Globus pallidus (tissue), 1 donor: ENCODE measurements at regions not wholly inside any gene's neighbourhood (a gene's known extent, or its start where the extent isn't known, plus 50 kb on each side); places are given as distances from the start of the nearest gene placed in this dataset.

Experiments
- DNase-seq: peaks from one replicate; pipeline ENCODE4 v3.0.0-alpha.2; 2015; ENCODE audit warnings: low spot score

GRCh38 chr5:173719731-173720082 lies 103.3 kb upstream of the BOD1 start:
- DNase-seq, result no peak

DNA sequence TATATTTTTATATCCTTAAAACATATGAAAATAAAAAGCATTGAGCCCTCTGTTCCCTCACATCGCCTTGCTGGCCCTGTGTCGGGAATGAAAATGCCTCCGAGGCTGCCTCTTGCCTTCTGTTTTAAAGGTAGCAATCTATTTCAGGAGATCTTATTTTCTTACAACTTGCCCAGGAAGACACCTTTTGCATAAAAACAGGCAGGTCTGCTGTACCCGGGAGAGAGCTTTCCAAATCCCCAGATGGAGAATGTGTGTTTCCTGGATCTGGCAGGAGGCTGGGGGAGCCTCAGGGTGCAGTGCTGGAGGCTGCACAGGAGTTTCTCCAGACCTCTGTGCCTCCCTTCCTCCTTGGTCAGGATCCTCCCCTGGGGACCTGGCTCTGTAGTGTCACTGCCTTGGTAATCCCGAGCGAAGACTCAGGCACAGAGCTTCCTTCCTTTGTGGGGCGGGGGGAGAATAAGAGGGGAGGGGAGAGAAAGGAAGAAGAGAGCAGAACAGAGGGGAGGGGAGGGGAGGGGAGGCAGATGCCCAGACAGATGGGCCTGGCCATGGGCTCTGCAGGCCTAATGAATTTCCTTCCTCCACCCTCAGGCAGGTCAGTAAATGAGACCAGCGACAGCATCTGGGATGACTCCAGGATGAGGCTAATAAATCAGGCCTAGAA lies 104.0 kb upstream of the BOD1 start:
- no peak for DNase-seq

DNA sequence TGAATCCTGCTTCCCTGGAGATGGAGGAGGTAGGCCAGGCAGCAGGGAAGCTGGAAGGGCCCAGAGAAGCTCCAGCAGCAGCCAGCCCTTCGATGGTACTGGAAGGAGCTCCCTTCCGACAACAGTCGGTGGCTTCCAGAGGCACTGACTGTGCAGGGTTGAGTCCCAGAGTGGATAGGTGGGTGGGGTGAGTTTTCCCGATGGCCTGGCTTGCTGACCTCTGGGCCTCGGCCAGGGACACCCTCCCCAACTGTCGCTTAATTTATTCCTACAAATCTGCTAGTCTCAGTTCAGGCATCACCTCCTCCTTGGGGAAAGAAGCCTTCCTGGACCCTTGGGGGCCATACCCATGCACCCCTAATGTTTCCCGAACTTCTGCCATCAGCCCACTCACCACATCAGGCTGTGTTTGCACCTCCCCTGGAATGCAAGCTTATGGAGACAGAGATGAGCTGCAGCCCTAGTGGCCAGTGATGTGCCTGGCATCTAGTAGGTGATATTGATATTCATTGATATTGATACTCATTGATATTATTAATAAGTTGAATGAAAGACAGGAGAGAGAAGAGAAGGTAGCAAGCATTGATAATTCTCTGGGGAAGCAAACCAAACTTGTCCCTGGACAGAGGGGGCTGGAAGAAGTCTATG lies 104.6 kb upstream of the BOD1 start:
- no peak for DNase-seq

DNA sequence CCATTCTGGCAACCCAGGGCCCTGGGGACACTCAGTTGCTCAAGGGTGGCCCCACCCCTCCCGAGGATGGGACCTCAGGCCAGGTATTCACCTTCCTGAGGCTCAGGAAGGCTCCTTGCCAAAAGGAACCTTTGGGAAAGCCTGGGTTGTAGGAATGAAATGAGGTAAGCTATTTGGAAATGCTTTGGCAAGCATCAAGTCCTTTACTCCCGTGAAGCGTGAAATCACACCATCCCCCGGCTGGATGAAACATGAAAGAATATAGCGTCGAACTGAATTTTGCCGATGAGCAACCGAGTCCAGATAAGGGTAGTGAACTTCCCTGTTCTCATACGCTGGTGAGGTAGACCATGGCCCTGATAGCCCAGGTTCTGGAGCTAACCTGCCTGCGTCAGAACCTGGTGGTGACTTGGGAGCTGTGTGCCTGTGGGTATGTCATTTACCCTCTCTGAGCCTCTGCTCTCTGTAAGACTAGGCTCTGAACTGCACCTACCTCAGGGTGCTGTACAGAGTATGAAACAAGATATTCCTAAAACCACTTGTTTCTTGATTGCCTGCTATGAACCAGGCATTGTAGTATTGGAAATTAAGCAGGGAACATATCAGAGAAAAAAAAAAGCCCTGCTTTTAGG lies 105.3 kb upstream of the BOD1 start:
- no peak for DNase-seq

DNA sequence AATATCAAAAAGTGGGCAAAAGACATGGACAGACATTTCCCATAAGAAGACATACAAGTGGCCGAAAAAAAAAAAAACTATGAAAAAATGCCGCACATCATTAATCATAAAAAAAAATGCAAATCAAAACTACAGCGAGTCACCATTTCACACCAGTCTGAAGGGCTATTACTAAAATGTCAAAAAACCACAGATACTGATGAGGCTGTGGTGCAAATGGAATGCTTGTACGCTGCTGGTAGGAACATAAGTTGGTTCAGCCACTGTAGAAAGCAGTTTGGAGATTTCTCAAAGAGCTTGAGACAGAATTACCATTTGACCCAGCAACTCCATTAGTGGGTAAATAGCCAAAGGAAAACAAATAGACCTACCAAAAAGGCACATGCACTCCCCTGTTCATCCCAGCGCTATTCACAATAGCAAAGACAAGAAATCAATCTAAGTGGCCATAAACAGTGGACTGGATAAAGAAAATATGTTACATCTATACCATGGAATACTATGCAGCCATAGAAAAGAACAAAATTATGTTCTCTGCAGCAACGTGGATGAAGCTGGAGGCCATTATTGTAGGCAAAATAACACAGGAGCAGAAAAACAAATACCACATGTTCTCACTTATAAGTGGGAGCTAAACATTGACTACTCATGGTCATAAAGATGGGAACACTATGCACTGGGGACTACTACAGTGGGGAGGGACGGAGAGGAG lies 110.6 kb upstream of the BOD1 start:
- no peak for DNase-seq

GRCh38 chr5:173727839-173728778 lies 111.7 kb upstream of the BOD1 start:
- no peak for DNase-seq

DNA sequence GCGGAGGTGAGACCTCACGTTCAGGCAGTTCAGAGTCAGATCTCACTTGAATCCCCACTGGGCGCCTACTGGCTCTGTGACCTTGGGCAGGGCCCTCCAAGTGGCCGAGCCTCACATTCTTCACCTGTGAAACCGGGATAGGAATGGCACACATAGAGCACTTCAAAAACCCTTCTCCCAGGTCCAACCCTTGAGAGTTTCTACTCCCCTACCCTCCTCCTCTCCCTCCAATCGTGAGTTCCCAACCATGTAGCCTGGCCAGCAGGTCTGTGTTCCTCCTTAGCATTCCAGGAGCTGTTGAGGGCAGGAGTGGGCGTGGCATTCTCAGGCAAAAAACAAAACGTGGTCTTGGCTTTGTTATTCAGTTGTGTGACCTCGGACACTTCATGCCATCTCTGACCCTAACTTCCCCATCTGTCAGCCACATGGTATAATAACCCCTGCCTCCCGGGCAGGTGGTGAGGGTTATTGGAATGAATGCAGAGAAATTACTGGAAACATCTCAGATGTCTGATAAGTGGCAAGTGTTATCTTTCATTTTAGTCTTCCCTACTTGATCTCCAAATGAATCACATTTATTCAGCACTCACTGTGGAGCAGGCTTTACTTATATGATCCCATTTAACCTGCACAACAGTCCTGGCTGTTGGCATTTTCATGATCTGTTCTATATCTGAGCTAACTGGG lies 112.8 kb upstream of the BOD1 start:
- no peak for DNase-seq

GRCh38 chr5:173730632-173731298 lies 114.3 kb upstream of the BOD1 start:
- DNase-seq, result no peak

GRCh38 chr5:173733021-173733420 lies 116.6 kb upstream of the BOD1 start:
- no peak for DNase-seq

GRCh38 chr5:173733425-173733824 lies 117.0 kb upstream of the BOD1 start:
- no peak for DNase-seq

- DNase-seq, result no peak
Measured at GRCh38 chr5:173733831-173734501, 117.5 kb upstream of the BOD1 start.

DNA sequence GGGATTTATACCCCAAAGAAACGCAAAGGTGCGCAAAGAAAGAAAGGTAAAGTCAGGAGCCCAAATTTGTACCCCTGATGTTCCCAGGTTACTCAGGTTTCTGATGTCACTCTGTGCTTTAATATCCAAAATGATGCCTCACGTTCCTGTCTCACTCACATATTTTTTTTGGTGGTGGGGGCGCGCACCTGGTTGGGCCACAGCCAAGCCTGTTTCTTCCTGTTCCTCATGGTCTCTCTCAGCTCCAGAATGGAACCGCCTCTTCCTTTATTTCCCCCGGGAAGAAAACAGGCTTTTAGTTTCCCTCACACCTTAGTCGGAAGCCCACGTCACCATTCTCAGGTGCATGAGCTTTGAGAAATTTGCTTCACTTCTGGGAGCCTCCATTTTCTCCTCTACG lies 118.3 kb upstream of the BOD1 start:
- no peak for DNase-seq

DNA sequence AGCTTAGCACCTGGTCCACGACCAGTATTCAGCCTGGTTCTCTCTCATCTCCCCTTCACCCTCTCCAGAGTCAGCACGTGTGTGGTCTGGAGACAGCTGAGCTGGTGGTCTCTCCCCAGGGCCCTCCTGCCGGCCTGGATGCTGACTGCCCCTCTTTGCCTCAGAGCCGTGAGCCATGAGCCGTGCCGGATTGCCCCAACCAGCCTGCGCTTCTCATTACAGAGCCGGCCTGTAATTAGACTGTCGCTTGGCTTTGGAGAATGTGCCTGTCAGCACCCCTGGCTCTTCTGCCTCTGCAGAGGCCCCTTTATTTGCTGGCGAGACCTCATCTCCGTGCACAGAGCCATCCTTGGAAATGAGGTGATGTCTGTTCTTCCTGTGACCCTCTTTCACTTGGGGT lies 118.7 kb upstream of the BOD1 start:
- no peak for DNase-seq

DNA sequence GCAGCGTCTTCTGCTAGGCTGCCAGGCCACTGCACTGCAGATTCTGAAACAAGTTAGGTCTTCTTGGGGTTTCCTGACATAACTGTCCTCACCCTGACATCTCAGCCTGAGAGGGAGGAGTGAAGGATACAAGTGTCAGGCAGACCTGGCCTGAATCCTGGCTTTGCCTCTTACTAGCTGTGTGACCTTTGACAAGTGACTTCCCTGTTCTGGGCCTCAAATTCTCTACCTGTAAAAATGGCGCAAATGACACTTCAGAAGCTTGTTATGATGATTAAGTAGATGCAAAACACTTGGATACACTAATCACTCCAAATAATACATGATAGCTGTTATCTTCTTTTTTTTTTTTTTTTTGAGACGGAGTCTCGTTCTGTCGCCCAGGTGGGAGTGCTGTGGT lies 119.2 kb upstream of the BOD1 start:
- DNase-seq, result no peak

DNA sequence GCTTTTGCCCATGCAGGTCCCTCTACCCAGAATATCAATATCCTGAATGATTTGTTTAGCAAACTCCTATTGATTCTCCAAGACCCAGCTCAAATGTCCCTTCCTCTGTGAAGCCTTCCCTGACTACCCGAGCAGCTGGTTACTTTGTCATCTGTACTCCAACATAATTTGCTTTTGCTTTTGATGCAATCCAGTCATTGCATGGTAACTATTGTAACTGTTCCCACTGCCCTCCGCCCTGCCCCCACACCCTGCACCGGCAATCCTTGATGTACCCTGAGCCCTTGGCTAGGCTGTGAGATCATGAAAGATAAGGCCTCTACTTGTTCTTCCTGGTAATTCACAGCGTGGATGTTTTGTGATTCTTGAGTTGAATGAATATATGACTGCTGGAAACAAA lies 119.9 kb upstream of the BOD1 start:
- DNase-seq, result no peak

DNA sequence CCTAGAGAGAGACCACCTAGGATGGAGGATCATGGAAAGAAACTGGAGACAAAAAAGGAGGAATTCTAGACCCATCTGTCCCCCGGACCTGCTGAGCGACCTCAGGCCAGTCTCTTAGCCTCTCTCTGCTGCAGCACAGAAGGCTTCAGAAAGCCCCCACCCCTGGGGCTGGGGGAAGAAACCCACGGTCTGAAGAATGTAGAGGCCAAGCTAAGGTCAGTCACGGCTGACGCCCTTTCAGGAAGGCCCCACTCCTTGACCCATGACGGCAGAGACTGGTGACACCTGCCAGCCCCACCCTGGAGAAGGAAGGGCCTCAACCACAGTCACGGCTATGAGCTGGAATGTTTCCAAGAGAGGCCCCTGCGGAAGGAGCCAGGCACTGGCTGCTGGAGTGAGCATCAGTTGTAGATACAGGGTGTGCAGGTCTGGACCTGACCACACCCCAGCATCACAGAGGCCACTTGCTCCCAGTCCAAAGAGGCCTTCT lies 120.5 kb upstream of the BOD1 start:
- no peak for DNase-seq

DNA sequence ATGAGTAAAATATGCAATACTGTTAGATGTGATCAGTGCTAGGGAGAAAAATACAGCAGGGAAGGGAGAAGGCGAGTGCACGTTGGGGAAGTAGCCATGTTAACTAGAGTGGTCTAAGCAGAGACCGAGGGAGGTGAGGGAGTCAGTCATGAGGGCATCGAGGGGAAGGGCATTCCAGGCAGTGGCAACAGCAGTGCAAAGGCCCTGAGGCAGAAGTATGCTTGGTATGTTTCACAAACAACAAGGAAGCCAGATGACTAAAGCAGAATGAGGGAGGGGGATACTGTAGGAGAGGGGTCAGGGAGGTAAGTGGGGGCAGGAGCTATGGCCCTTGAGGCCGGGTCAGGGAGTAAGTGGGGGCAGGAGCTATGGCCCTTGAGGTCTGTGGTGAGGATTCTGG lies 123.3 kb upstream of the BOD1 start:
- no peak for DNase-seq

DNA sequence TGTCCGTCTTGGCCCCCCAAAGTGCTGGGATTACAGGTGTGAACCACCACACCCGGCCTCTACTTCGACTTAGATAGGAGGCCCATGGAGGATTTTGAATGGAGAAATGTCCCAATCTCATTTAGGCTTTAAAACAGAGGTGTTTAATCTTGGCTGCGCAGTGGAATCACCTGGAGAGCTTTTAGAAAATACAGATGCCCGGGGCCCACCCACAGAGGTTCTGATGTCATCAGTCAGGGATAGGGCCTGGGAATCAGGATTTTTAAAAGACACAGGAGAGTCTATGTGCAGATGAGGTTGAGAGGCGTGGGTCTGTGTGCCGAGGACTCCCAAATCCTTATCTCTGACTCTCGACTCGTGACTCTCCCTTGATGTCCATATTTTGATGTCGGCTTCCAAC lies 124.0 kb upstream of the BOD1 start:
- no peak for DNase-seq

GRCh38 chr5:173741087-173741486 lies 124.6 kb upstream of the BOD1 start:
- DNase-seq, result no peak
